Nephron progenitor cell (in vitro differentiated cells): ENCODE measurements at regions not wholly inside any gene's neighbourhood (a gene's known extent, or its start where the extent isn't known, plus 50 kb on each side); places are given as distances from the start of the nearest gene placed in this dataset.

ENCODE experiments used
- DNase-seq: peaks from one replicate; pipeline ENCODE4 v3.0.0; 2021
- H3K27ac Mint-ChIP-seq: 2 replicates; pipeline ENCODE4 v1.8.0; 2021; ENCODE audit warnings: mild to moderate bottlenecking, moderate library complexity, mixed read lengths
- H3K27me3 Mint-ChIP-seq: 2 replicates; pipeline ENCODE4 v1.8.0; 2021; ENCODE audit warnings: mild to moderate bottlenecking, low read depth, mixed read lengths; ENCODE audit not compliant: poor library complexity
- H3K36me3 Mint-ChIP-seq: 2 replicates; pipeline ENCODE4 v1.8.0; 2021; ENCODE audit warnings: low read depth, mixed read lengths
- H3K4me1 Mint-ChIP-seq: 2 replicates; pipeline ENCODE4 v1.8.0; 2021; ENCODE audit warnings: mixed read lengths
- H3K4me3 Mint-ChIP-seq: 2 replicates; pipeline ENCODE4 v1.8.0; 2021; ENCODE audit warnings: mild to moderate bottlenecking, moderate library complexity, mixed read lengths
- H3K9me3 Mint-ChIP-seq: 2 replicates; pipeline ENCODE4 v1.8.0; 2021; ENCODE audit warnings: mild to moderate bottlenecking, moderate library complexity, mixed read lengths
- TF ChIP-seq, protein P1 (sequence below): fragments of 200-600 bp; sonication (generic); IDR thresholded peaks from 2 replicates; pipeline ENCODE4 v1.5.0; 2021; ENCODE audit warnings: antibody characterized with exemption

DNA sequence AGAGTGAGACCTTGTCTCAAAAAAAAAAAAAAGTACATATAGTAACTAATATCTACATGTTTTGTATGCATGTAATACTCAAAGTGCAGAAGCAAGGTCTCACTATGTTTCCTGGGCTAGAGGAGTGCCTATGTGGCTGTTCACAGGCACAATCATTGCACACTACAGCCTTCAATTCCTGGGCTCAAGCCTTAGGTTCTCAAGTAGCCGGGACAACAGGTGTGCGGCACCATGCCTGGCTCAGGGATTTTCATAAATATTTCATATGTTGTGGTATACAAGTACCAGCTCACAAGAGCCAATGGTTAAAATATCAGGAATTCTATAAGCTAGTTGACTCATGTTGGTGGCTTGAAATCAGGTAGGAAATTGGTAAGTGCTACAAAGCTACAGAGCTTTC is 94.8 kb downstream of the LARP7 start:
- no peaks in the 10 kb centered on the region for H3K27me3 Mint-ChIP-seq

DNA sequence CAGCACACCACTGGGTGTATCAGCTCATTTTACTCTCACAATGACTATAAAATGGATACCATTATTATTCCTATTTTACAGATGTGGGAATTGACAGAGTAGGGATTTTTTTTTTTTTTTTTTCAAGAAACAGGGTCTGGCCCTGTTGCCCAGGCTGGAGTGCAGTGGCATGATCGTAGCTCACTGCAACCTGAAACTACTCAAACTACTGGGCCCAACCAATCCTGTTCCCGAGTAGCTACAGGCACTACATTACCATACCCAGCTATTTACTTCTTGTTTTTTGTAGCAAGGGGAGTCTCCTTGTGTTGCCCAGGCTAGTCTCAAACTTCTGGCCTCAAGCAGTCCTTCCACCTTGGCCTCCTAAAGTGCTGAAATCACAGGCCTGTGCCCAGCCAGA is 95.2 kb downstream of the LARP7 start:
- Mint-ChIP-seq H3K9me3 (peaks cover 4% of the 10 kb centered on the region), H3K36me3 (no peaks in the 10 kb centered on the region), H3K4me3 (no peak overlapping the region), H3K27ac (no peak overlapping the region), H3K27me3 (no peaks in the 10 kb centered on the region), H3K4me1 (no peaks in the 10 kb centered on the region)
- TF ChIP-seq, protein P1, sequence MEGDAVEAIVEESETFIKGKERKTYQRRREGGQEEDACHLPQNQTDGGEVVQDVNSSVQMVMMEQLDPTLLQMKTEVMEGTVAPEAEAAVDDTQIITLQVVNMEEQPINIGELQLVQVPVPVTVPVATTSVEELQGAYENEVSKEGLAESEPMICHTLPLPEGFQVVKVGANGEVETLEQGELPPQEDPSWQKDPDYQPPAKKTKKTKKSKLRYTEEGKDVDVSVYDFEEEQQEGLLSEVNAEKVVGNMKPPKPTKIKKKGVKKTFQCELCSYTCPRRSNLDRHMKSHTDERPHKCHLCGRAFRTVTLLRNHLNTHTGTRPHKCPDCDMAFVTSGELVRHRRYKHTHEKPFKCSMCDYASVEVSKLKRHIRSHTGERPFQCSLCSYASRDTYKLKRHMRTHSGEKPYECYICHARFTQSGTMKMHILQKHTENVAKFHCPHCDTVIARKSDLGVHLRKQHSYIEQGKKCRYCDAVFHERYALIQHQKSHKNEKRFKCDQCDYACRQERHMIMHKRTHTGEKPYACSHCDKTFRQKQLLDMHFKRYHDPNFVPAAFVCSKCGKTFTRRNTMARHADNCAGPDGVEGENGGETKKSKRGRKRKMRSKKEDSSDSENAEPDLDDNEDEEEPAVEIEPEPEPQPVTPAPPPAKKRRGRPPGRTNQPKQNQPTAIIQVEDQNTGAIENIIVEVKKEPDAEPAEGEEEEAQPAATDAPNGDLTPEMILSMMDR, result no peak
- DNase-seq, result no peak

More for the DNA sequence above, 94.8 kb downstream of the LARP7 start:
- Mint-ChIP-seq H3K4me3 (no peak overlapping the region), H3K27ac (no peak overlapping the region), H3K9me3 (peaks cover 4% of the 10 kb centered on the region), H3K36me3 (no peaks in the 10 kb centered on the region), H3K4me1 (no peaks in the 10 kb centered on the region)
- no peak for DNase-seq
- TF ChIP-seq, protein P1, result no peak

DNA sequence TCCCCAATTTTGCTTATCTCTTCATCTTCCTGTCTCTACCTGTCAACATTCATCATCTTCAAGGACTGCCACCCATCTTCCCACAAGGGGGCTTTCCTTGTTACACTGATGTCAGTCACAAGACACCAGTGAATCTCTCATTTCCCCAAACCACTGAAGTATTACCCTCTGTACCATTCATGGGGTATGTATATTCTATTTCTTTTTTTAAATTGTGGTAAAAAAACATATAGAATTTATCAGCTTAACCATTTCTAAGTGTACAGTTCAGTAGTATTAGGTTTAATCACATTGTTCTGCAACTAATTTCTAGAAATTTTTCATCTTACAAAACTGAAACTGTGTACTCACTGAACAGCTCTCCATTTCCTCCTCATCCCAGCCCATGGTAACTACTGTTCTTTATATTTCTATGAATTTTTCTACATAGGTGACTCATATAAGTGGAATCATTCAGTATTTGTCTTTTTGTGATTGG is 98.6 kb downstream of the LARP7 start:
- Mint-ChIP-seq H3K9me3 (no peaks in the 10 kb centered on the region), H3K4me1 (peaks cover 15% of the 10 kb centered on the region), H3K27ac (peak overlapping the region; percentile 3), H3K27me3 (peaks cover 5% of the 10 kb centered on the region), H3K36me3 (no peaks in the 10 kb centered on the region), H3K4me3 (no peak overlapping the region)
- no peak for DNase-seq
- TF ChIP-seq, protein P1, result no peak

DNA sequence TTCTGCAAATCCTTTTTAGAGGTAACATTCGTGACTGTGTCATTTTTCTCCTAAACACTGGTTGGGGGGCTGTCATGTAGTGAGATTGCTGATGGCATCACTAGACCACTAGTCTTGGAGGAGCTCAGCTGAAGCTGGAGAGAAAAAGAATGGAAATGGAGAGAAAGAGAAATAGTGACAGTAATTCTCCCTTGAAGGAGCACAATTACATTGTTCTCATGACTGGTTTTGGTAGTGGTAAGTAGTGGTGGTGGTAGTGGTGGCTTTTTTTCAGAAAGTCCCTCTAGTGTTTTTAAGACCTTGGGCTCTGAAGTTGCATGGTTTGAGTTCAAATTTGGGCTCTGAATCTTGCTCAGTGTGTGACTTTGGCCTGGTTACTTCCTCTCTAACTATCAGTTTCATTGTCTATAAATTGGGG is 99.8 kb downstream of the LARP7 start:
- H3K27ac Mint-ChIP-seq, result no peak overlapping the region
- no peaks in the 10 kb centered on the region for H3K9me3 Mint-ChIP-seq
- H3K4me1 Mint-ChIP-seq, result peaks cover 15% of the 10 kb centered on the region
- no peak for DNase-seq
- peaks cover 5% of the 10 kb centered on the region for H3K27me3 Mint-ChIP-seq
- TF ChIP-seq, protein P1, result no peak
- no peaks in the 10 kb centered on the region for H3K36me3 Mint-ChIP-seq
- H3K4me3 Mint-ChIP-seq, result no peak overlapping the region

DNA sequence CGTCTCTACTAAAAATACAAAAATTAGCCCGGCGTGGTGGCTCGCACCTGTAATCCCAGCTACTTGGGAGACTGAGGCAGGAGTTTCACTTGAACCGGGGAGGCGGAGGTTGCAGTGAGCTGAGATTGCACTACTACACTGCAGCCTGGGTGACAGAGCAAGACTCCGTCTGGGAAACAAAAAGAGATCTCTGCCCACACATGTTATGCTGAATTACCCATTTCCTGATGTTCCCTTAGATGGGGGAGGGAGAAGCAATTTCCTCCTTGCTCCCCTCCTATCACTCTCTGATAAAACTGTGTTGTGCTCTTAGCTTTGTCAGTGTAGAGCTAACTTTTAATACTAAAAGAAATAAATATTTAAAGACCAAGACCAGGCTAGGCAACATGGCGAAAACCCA is 102.5 kb downstream of the LARP7 start:
- Mint-ChIP-seq H3K27ac (peak overlapping the region; percentile 92), H3K9me3 (no peaks in the 10 kb centered on the region)
- no peak for DNase-seq

DNA sequence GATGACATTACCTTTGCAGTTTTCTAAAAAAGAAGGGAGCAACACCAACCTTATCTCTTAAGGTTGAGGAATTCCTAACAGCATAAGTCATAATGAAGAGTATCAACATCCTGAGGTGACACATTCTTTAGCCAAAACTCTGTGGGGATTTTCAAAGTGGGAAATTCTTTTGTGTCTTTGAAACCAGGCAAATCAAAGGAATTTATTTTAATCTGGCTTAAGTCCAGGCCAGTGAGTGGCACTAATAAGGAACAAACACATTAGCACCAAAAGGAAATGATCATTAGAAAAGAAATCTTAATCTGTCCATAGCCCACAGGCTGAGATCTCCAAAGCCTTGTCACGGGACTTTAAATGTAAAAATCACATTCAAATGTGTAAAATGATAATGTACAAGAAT is 110.1 kb downstream of the LARP7 start:
- Mint-ChIP-seq H3K27ac (no peak overlapping the region), H3K4me1 (peaks cover 13% of the 10 kb centered on the region), H3K4me3 (no peak overlapping the region), H3K36me3 (no peaks in the 10 kb centered on the region), H3K9me3 (no peaks in the 10 kb centered on the region), H3K27me3 (peaks cover 3% of the 10 kb centered on the region)
- TF ChIP-seq, protein P1, result no peak
- DNase-seq, result no peak

More for the DNA sequence above, 102.5 kb downstream of the LARP7 start:
- TF ChIP-seq, protein P1, result no peak
- peaks cover 15% of the 10 kb centered on the region for H3K4me1 Mint-ChIP-seq
- no peak overlapping the region for H3K4me3 Mint-ChIP-seq
- no peaks in the 10 kb centered on the region for H3K36me3 Mint-ChIP-seq
- H3K27me3 Mint-ChIP-seq, result peaks cover 5% of the 10 kb centered on the region
